ENCODE measurements at regions not wholly inside any gene's neighbourhood (a gene's known extent, or its start where the extent isn't known, plus 50 kb on each side); places are given as distances from the start of the nearest gene placed in this dataset.

DNA sequence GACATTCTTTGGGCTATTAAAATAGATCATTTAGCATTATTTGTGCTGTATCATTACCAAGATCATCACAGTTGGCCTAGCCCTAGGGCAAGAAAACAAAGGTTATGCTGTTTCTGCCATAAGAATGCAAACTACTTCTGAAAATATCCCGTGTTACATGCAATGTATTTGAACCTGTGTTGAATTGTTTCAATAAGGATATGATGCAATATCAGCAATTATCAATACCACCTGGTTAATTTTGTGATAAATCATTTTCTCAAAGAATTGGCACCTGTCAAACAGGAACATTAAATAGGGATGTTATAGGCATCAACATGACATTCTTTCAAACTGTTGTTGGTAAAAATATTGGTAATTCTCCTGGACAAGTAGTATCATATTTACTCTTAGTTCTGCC is 2002.0 kb upstream of the CDH9 start:
- TF ChIP-seq CTCF (IDR thresholded peaks at IDR 0.05; ENCODE audit: low read depth, low read length) = no peak
- H3K4me3 ChIP-seq (ENCODE audit: low read depth, low read length) = no peak overlapping the region

GRCh38 chr5:29039994-29040393 is 2001.6 kb upstream of the CDH9 start:
- no peak overlapping the region for H3K4me3 ChIP-seq (ENCODE audit: low read depth, low read length)
- TF ChIP-seq CTCF (IDR thresholded peaks at IDR 0.05; ENCODE audit: low read depth, low read length) = no peak

GRCh38 chr5:29037716-29038115 is 1999.3 kb upstream of the CDH9 start:
- no peak overlapping the region for H3K4me3 ChIP-seq (ENCODE audit: low read depth, low read length)
- TF ChIP-seq CTCF (IDR thresholded peaks at IDR 0.05; ENCODE audit: low read depth, low read length) = no peak

DNA sequence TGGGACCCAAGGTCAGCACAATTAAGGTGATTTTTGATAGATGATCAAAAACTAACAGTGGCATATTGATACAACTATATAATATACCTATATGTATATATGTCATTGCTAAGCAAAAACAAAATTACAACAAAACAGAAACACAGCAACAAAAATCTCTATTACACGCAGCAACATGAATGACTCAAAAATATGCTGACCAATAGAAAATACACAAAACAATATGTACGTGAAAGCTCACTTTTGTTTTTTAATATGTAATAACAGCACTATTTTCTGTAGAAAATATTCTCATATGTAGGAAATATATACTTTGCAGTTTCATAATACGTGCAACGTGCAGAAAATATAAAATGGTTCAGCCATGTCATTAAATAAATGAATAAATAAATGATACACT is 1985.7 kb upstream of the CDH9 start:
- H3K4me3 ChIP-seq (ENCODE audit: low read depth, low read length) = no peak overlapping the region
- no peak for TF ChIP-seq CTCF (IDR thresholded peaks at IDR 0.05; ENCODE audit: low read depth, low read length)

- H3K4me3 ChIP-seq (ENCODE audit: low read depth, low read length) = no peak overlapping the region
- TF ChIP-seq CTCF (IDR thresholded peaks at IDR 0.05; ENCODE audit: low read depth, low read length) = no peak
Observed at GRCh38 chr5:29023541-29023940, 1985.2 kb upstream of the CDH9 start.

DNA sequence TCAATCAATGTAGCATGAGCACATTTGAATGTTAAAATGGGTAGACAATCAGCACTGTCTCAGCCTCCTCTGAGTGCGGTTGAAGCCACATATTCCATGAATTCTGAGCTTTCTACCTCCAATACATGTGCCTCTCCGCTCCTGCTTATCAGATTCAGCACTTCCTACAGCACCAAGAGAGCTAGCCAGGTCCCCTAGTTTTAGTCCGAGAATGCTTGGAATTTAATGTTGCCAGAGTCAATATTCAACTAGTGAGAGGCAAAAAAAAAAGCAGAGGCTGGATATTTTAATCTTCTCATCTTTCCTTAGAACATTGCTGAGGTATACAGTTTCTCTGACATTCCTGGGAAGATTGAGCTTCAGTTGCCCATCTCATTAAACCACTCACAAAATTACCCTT is 1979.1 kb upstream of the CDH9 start:
- no peak for TF ChIP-seq CTCF (IDR thresholded peaks at IDR 0.05; ENCODE audit: low read depth, low read length)
- no peak overlapping the region for H3K4me3 ChIP-seq (ENCODE audit: low read depth, low read length)

- no peak for TF ChIP-seq CTCF (IDR thresholded peaks at IDR 0.05; ENCODE audit: low read depth, low read length)
- H3K4me3 ChIP-seq (ENCODE audit: low read depth, low read length) = no peak overlapping the region
Observed at GRCh38 chr5:29016067-29016466, 1977.7 kb upstream of the CDH9 start.

Measured in WI38 (cell line).